ENCODE measurements at regions not wholly inside any gene's neighbourhood (a gene's known extent, or its start where the extent isn't known, plus 50 kb on each side); places are given as distances from the start of the nearest gene placed in this dataset.

DNA sequence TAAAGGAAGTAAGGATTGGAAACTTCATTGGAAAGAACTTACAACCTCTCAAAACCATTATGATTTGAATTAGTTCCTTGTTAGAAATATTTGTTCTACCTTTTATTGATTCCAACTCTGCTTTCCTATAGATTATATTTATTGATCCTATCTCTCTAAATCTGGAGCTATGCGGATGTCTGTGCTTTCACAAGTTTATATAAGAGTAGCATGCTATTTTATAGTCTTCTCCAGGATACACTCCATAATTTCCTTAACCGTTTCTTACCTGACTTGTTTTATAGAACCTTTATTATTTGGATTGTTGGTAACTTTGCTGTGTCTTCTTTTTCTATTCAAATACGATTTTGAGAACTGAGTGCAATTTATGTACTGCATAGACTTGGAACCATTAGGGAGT lies 668.1 kb downstream of the RAPGEF2 start:
- H3K4me1 ChIP-seq (replicated peaks in 1 of 4; ENCODE audit: control insufficient read depth in 3 of 4, insufficient read depth in 4 of 4, low read length in 3 of 4) = no peaks in the 10 kb centered on the region
- FAIRE-seq (no peak), DNase-seq (ENCODE audit: low read depth in 1 of 2, low spot score in 2 of 2) (no peak)
- H3K4ac ChIP-seq (replicated peaks; ENCODE audit: insufficient read length, low read depth, low read length) = no peak overlapping the region
- CTCF ChIA-PET (ENCODE audit: partially characterized antibody) = interaction anchor here (1.0 kb wide), 1 partner anchor 46 kb away, joined by 3 read pairs; no protein-coding TSS in a partner anchor
- H3K36me3 ChIP-seq (ENCODE audit: control insufficient read depth in 2 of 4, insufficient read depth in 4 of 4, low read length in 3 of 4) = no peaks in the 10 kb centered on the region
- TF ChIP-seq PHF8 (conservative IDR thresholded peaks at IDR 0.05; ENCODE audit: low read depth, low read length) (no peak), POU5F1 (IDR thresholded peaks at IDR 0.05; ENCODE audit: low read depth, low read length) (no peak), CTBP2 (IDR thresholded peaks at IDR 0.05; ENCODE audit: borderline replicate concordance, insufficient read depth, insufficient read length, low read length) (no peak), BRCA1 (IDR thresholded peaks at IDR 0.05; ENCODE audit: low read depth, low read length) (no peak), TEAD4 (IDR thresholded peaks at IDR 0.05; ENCODE audit: low read depth, low read length) (no peak), NRF1 (IDR thresholded peaks at IDR 0.05; ENCODE audit: low read depth, low read length) (no peak), KDM5A (IDR thresholded peaks at IDR 0.05; ENCODE audit: low read length) (no peak), GTF2F1 (IDR thresholded peaks at IDR 0.05; ENCODE audit: borderline replicate concordance, low read depth, low read length) (no peak), CHD2 (IDR thresholded peaks at IDR 0.05; ENCODE audit: low read length) (no peak), KDM1A (IDR thresholded peaks at IDR 0.05; ENCODE audit: borderline replicate concordance, low read length) (no peak), SP2 (IDR thresholded peaks at IDR 0.05; ENCODE audit: low read length) (no peak), KDM4A (IDR thresholded peaks at IDR 0.05; ENCODE audit: low read depth, low read length, severe bottlenecking) (no peak), YY1 (IDR thresholded peaks at IDR 0.05; ENCODE audit: low read depth, low read length) (no peak), SRF (IDR thresholded peaks at IDR 0.05; ENCODE audit: low read depth, low read length) (no peak)
- H2AK5ac ChIP-seq (ENCODE audit: low read depth, low read length) = no peak overlapping the region
- H2AFZ ChIP-seq (ENCODE audit: low read length) = no peak overlapping the region
- POLR2A ChIA-PET (ENCODE audit: partially characterized antibody) = no interaction called here
- H3K23ac ChIP-seq (ENCODE audit: insufficient read length) = no peak overlapping the region
- H4K5ac ChIP-seq (ENCODE audit: insufficient read length, low read depth, low read length) = no peak overlapping the region
- no peak overlapping the region for H2BK15ac ChIP-seq (ENCODE audit: low read length)
- H3K9me3 ChIP-seq (ENCODE audit: insufficient read depth in 2 of 2, low read depth in 1 of 2, low read length in 1 of 2) = peaks cover 0 to 5% of the 10 kb centered on the region in 2 experiments; a peak in 1 of 4 replicates
- no peak overlapping the region for H3K14ac ChIP-seq (ENCODE audit: insufficient read length)
- no peak overlapping the region for H4K91ac ChIP-seq (replicated peaks; ENCODE audit: insufficient read length, low read length)
- H3K4me3 ChIP-seq (ENCODE audit: extremely low read depth in 1 of 4, insufficient read depth in 2 of 4, low read depth in 3 of 4, low read length in 4 of 4) = no peak overlapping the region
- H4K8ac ChIP-seq (ENCODE audit: extremely low read depth, insufficient read depth, low read length) = no peak overlapping the region
- no peak overlapping the region for H3K27ac ChIP-seq (ENCODE audit: low read depth, low read length)
- H2BK5ac ChIP-seq (ENCODE audit: low read depth, low read length) = no peak overlapping the region
- H3K18ac ChIP-seq (ENCODE audit: extremely low read depth, low read length) = no peak overlapping the region
- H2BK20ac ChIP-seq (ENCODE audit: low read length) = no peak overlapping the region
- no peaks in the 10 kb centered on the region for H3K27me3 ChIP-seq (replicated peaks in 1 of 4; ENCODE audit: control insufficient read depth in 3 of 4, extremely low read depth in 1 of 4, insufficient read depth in 3 of 4, low read length in 3 of 4)
- no peak overlapping the region for H3K4me2 ChIP-seq (ENCODE audit: insufficient read depth in 1 of 2, low read depth in 2 of 2, low read length in 2 of 2)
- H3K56ac ChIP-seq (replicated peaks; ENCODE audit: insufficient read length, low read depth, low read length) = no peak overlapping the region
- H3K9ac ChIP-seq (replicated peaks in 1 of 4; ENCODE audit: extremely low read depth in 1 of 4, low read depth in 3 of 4, low read length in 3 of 4) = no peak overlapping the region
- H4K20me1 ChIP-seq (replicated peaks in 1 of 2; ENCODE audit: control insufficient read depth in 1 of 2, insufficient read depth in 2 of 2, low read length in 2 of 2) = no peaks in the 10 kb centered on the region
- H3K79me1 ChIP-seq (ENCODE audit: low read depth, low read length) = no peaks in the 10 kb centered on the region
- H2BK120ac ChIP-seq (replicated peaks; ENCODE audit: low read depth, low read length) = no peak overlapping the region
- H3K23me2 ChIP-seq (ENCODE audit: low read depth, low read length) = no peaks in the 10 kb centered on the region
- 60% methylated on average over 3 of the region's 3 CpGs; no CpG with 5 or more reads in 1 of the 2 experiments for WGBS, 2 experiments (ENCODE audit: extremely low coverage in 1 of 2, insufficient coverage in 1 of 2, insufficient read length in 1 of 2, insufficient replicate concordance in 2 of 2, low coverage in 1 of 2, low lambda C conversion rate in 2 of 2, missing lambda C conversion rate in 1 of 2)
- no peak overlapping the region for H2BK12ac ChIP-seq (ENCODE audit: low read depth, low read length)
- no peaks in the 10 kb centered on the region for H3K79me2 ChIP-seq (ENCODE audit: control insufficient read depth in 1 of 2, insufficient read depth in 2 of 2, low read length in 2 of 2)

All from H1 (cell line).